CD4-positive, alpha-beta T cell (primary cell): ENCODE measurements at regions not wholly inside any gene's neighbourhood (a gene's known extent, or its start where the extent isn't known, plus 50 kb on each side); places are given as distances from the start of the nearest gene placed in this dataset.

Experiments used
- ATAC-seq: fragments of 200-7000 bp; cut with Tn5 transposase; one replicate; pipeline ENCODE4 v1.10.0; 2022; ENCODE audit warnings: mild to moderate bottlenecking; ENCODE audit not compliant: poor library complexity
- CTCF ChIA-PET: fragments of 350-600 bp; sonication (Branson Sonifier 250); formaldehyde crosslinking; loops from one replicate; lab custom pipeline; 2021; ENCODE audit warnings: antibody characterized with exemption, inconsistent platforms; lab: Charles Lee
- POLR2A ChIA-PET: fragments of 350-600 bp; sonication (Branson Sonifier 250); formaldehyde crosslinking; loops from one replicate; lab custom pipeline; 2021; ENCODE audit warnings: antibody characterized with exemption, inconsistent platforms; lab: Charles Lee
- DNase-seq, 14 experiments: peaks; one replicate each; pipeline ENCODE4 v3.0.0-alpha.2; 2013 to 2020; ENCODE audit warnings: mixed read lengths in 2 of 14
- H3K27ac ChIP-seq, 2 donors: one replicate each; pipeline versions ENCODE4 v1.5.1 to v1.7.0; 2013; ENCODE audit warnings: low read length in 2 of 2, low read depth in 1 of 2, mild to moderate bottlenecking in 1 of 2
- H3K27me3 ChIP-seq, 2 experiments: 1 replicate in 1 of 2; 2 replicates in 1 of 2; pipeline versions ENCODE4 v1.6.1 to v1.7.0; 2013; ENCODE audit warnings: low read length in 2 of 2, control low read depth in 1 of 2, mild to moderate bottlenecking in 1 of 2, moderate library complexity in 1 of 2; ENCODE audit not compliant: insufficient read depth in 2 of 2, control insufficient read depth in 1 of 2
- H3K36me3 ChIP-seq: one replicate; pipeline ENCODE4 v1.6.1; 2013; ENCODE audit warnings: low read length, control low read depth; ENCODE audit not compliant: insufficient read depth
- H3K4me1 ChIP-seq: one replicate; pipeline ENCODE4 v1.6.1; 2013; ENCODE audit warnings: low read length, control low read depth; ENCODE audit not compliant: insufficient read depth
- H3K4me3 ChIP-seq: one replicate; pipeline ENCODE4 v1.5.1; 2013; ENCODE audit warnings: mild to moderate bottlenecking, low read length, moderate library complexity
- H3K9me3 ChIP-seq, 2 experiments: 1 replicate in 1 of 2; 2 replicates in 1 of 2; pipeline versions ENCODE4 v1.6.1 to v1.7.0; 2013; ENCODE audit warnings: low read length in 2 of 2, mild to moderate bottlenecking in 2 of 2, control low read depth in 1 of 2, moderate library complexity in 1 of 2; ENCODE audit not compliant: control insufficient read depth in 1 of 2, insufficient read depth in 1 of 2
- H3K27ac Mint-ChIP-seq: one replicate; pipeline ENCODE4 v1.8.0; 2020; ENCODE audit warnings: mixed read lengths
- H3K27me3 Mint-ChIP-seq: one replicate; pipeline ENCODE4 v1.8.0; 2021; ENCODE audit warnings: mixed read lengths
- H3K36me3 Mint-ChIP-seq: one replicate; pipeline ENCODE4 v1.8.0; 2021; ENCODE audit warnings: low read depth, mixed read lengths
- H3K4me1 Mint-ChIP-seq: one replicate; pipeline ENCODE4 v1.8.0; 2021; ENCODE audit warnings: low read depth, mixed read lengths
- H3K4me3 Mint-ChIP-seq: one replicate; pipeline ENCODE4 v1.8.0; 2020; ENCODE audit warnings: mild to moderate bottlenecking, mixed read lengths
- H3K9me3 Mint-ChIP-seq: one replicate; pipeline ENCODE4 v1.8.0; 2020; ENCODE audit warnings: mixed read lengths
- intact Hi-C, 2 experiments: fragments of 100-400 bp; cut with DNase I in 1 of 2; cut with micrococcal nuclease in 1 of 2; formaldehyde crosslinking; loops; one replicate each; pipeline versions ENCODE4 v1.15.1 to v1.9.0; 2023 to 2025; cut with DNase I, micrococcal nuclease
- TF ChIP-seq, protein P1 (sequence below): fragments of 200-600 bp; IDR thresholded peaks from one replicate; pipeline ENCODE4 v1.8.0; 2022; ENCODE audit warnings: antibody characterized with exemption, mild to moderate bottlenecking

DNA sequence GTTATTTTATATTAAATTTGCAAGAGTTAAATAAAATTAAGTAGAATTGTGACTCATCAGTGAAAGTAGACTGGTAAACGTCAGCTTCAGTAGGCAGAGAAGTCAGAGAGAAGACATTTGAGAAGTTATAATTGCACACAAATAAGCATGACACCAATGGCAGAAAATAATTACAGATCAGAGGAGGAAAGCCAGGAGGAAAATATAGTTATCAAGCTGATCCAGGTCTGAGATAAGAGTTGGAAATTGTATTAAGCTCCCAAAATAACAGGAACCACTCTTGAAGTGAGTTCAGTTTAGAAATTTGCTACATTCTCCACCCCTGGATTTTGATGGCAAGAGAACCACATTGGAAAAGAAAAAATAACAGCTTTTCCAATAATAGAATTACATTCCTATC lies 533.8 kb upstream of the CHORDC1 start:
- Mint-ChIP-seq H3K36me3 (no peaks in the 10 kb centered on the region), H3K27ac (no peak overlapping the region), H3K4me1 (no peaks in the 10 kb centered on the region), H3K4me3 (no peak overlapping the region), H3K27me3 (no peaks in the 10 kb centered on the region), H3K9me3 (peaks cover 7% of the 10 kb centered on the region)
- no peak for ATAC-seq
- H3K27ac ChIP-seq: no peak overlapping the region
- H3K36me3 ChIP-seq: no peaks in the 10 kb centered on the region
- no peaks in the 10 kb centered on the region for H3K4me1 ChIP-seq
- TF ChIP-seq, protein P1, sequence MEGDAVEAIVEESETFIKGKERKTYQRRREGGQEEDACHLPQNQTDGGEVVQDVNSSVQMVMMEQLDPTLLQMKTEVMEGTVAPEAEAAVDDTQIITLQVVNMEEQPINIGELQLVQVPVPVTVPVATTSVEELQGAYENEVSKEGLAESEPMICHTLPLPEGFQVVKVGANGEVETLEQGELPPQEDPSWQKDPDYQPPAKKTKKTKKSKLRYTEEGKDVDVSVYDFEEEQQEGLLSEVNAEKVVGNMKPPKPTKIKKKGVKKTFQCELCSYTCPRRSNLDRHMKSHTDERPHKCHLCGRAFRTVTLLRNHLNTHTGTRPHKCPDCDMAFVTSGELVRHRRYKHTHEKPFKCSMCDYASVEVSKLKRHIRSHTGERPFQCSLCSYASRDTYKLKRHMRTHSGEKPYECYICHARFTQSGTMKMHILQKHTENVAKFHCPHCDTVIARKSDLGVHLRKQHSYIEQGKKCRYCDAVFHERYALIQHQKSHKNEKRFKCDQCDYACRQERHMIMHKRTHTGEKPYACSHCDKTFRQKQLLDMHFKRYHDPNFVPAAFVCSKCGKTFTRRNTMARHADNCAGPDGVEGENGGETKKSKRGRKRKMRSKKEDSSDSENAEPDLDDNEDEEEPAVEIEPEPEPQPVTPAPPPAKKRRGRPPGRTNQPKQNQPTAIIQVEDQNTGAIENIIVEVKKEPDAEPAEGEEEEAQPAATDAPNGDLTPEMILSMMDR: no peak
- ChIA-PET CTCF (no interaction called here), POLR2A (no interaction called here)
- peaks cover 0 to 5% of the 10 kb centered on the region in 2 experiments for H3K9me3 ChIP-seq
- H3K4me3 ChIP-seq: no peak overlapping the region
- no peak for DNase-seq
- intact Hi-C loops: no loop called here
- no peaks in the 10 kb centered on the region for H3K27me3 ChIP-seq

DNA sequence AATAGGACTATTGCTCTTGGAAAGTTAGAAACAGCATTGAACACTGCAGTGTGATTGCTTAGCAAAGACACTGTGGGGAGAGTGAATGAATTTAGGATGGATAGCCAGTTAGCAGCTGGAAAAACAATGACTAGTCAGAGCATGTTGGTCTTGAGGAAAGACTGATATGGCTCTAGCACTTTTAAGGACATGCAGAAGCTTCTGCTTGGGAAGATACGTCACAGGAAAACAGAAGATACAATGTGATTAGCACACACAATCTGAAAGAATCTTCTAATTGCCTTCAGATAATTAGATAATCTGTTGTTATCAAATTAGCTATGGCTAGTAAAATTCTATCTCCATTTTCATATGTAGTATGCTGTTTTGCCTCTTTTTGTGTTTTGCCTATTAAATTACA lies 530.7 kb upstream of the CHORDC1 start:
- Mint-ChIP-seq H3K27me3 (no peaks in the 10 kb centered on the region), H3K36me3 (no peaks in the 10 kb centered on the region), H3K4me1 (no peaks in the 10 kb centered on the region), H3K9me3 (peaks cover 9% of the 10 kb centered on the region), H3K27ac (no peak overlapping the region), H3K4me3 (no peak overlapping the region)
- TF ChIP-seq, protein P1: no peak
- intact Hi-C loops: no loop called here
- no peak overlapping the region for H3K27ac ChIP-seq
- ChIA-PET CTCF (no interaction called here), POLR2A (no interaction called here)
- peaks cover 0 to 7% of the 10 kb centered on the region in 2 experiments for H3K9me3 ChIP-seq
- H3K4me3 ChIP-seq: no peak overlapping the region
- no peaks in the 10 kb centered on the region for H3K27me3 ChIP-seq
- H3K36me3 ChIP-seq: no peaks in the 10 kb centered on the region
- no peaks in the 10 kb centered on the region for H3K4me1 ChIP-seq
- DNase-seq (no peak), ATAC-seq (no peak)

- Mint-ChIP-seq H3K4me3 (no peak overlapping the region), H3K4me1 (no peaks in the 10 kb centered on the region), H3K27ac (no peak overlapping the region), H3K36me3 (no peaks in the 10 kb centered on the region), H3K27me3 (no peaks in the 10 kb centered on the region), H3K9me3 (peaks cover 20% of the 10 kb centered on the region)
- no peak overlapping the region for H3K4me3 ChIP-seq
- TF ChIP-seq, protein P1: no peak
- ATAC-seq (no peak), DNase-seq (no peak)
- peaks cover 4 to 12% of the 10 kb centered on the region in 2 experiments for H3K9me3 ChIP-seq
- no peaks in the 10 kb centered on the region for H3K27me3 ChIP-seq
- ChIA-PET POLR2A (no interaction called here), CTCF (no interaction called here)
- H3K4me1 ChIP-seq: no peaks in the 10 kb centered on the region
- intact Hi-C loops: no loop called here
- H3K27ac ChIP-seq: no peak overlapping the region
- H3K36me3 ChIP-seq: no peaks in the 10 kb centered on the region
These were observed 524.2 kb upstream of the CHORDC1 start for GRCh38 chr11:90747057-90747456.
